ENCODE measurements at regions not wholly inside any gene's neighbourhood (a gene's known extent, or its start where the extent isn't known, plus 50 kb on each side); places are given as distances from the start of the nearest gene placed in this dataset.

DNA sequence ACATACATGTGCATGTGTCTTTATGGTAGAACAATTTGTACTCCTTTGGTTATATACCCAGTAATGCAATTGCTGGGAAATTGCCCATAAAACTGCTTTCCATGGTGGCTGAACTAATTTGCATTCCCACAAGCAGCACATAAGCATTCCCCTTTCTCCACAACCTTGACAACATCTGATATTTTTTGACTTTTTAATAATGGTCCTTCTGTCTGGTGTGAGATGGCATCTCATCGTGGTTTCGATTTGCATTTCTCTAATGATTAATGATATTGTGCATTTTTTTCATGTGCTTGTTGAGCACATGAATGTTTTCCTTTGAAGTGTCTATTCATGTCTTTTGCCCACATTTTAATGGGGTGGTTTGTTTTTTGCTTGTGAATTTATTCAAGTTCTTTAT, 166.0 kb downstream of the TMEM47 start:
- H3K27ac ChIP-seq (ENCODE audit: low read depth, low read length): no peak overlapping the region
- FAIRE-seq: no peak
- no peaks in the 10 kb centered on the region for H3K36me3 Mint-ChIP-seq (ENCODE audit: low read depth, unreplicated experiment)

GRCh38 chrX:34487364-34487763, 169.7 kb downstream of the TMEM47 start:
- Histone ChIP-seq H3K36me3 (ENCODE audit: insufficient read depth, low read length) (no peaks in the 10 kb centered on the region), H3K79me2 (ENCODE audit: insufficient read depth, low read length) (no peaks in the 10 kb centered on the region), H3K9me3 (ENCODE audit: insufficient read depth, low read depth, low read length) (no peaks in the 10 kb centered on the region), H3K27ac (ENCODE audit: low read depth, low read length) (no peak overlapping the region), H3K4me3 (ENCODE audit: insufficient read depth, low read depth, low read length) (no peak overlapping the region), H3K9ac (ENCODE audit: low read length) (no peak overlapping the region), H3K4me1 (ENCODE audit: insufficient read depth, low read length) (no peaks in the 10 kb centered on the region), H3K27me3 (ENCODE audit: insufficient read depth, low read length) (no peaks in the 10 kb centered on the region), H4K20me1 (ENCODE audit: insufficient read depth, low read length) (no peaks in the 10 kb centered on the region), H2AFZ (ENCODE audit: low read depth, low read length) (no peak overlapping the region), H3K4me2 (ENCODE audit: low read length) (no peak overlapping the region)
- no peaks in the 10 kb centered on the region for H3K4me1 Mint-ChIP-seq (ENCODE audit: low read depth, unreplicated experiment)
- no peaks in the 10 kb centered on the region for H3K27me3 Mint-ChIP-seq (ENCODE audit: low read depth, unreplicated experiment)
- no peak for DNase-seq (ENCODE audit: low read depth)
- H3K27ac Mint-ChIP-seq (ENCODE audit: unreplicated experiment): no peak overlapping the region
- peak; percentile 80 for FAIRE-seq
- no peaks in the 10 kb centered on the region for H3K36me3 Mint-ChIP-seq (ENCODE audit: low read depth, unreplicated experiment)
- H3K9me3 Mint-ChIP-seq (ENCODE audit: unreplicated experiment): no peaks in the 10 kb centered on the region
- H3K4me3 Mint-ChIP-seq (ENCODE audit: unreplicated experiment): no peak overlapping the region
- TF ChIP-seq EZH2 (IDR thresholded peaks at IDR 0.05; ENCODE audit: insufficient read depth, low read length): no peak
- TF ChIP-seq CTCF (IDR thresholded peaks at IDR 0.05; ENCODE audit: insufficient read depth, low read depth, low read length): no peak

More for the DNA sequence above, 166.0 kb downstream of the TMEM47 start:
- no peaks in the 10 kb centered on the region for H4K20me1 ChIP-seq (ENCODE audit: insufficient read depth, low read length)
- Mint-ChIP-seq H3K4me1 (ENCODE audit: low read depth, unreplicated experiment) (no peaks in the 10 kb centered on the region), H3K4me3 (ENCODE audit: unreplicated experiment) (no peak overlapping the region), H3K9me3 (ENCODE audit: unreplicated experiment) (no peaks in the 10 kb centered on the region), H3K27me3 (ENCODE audit: low read depth, unreplicated experiment) (no peaks in the 10 kb centered on the region), H3K27ac (ENCODE audit: unreplicated experiment) (no peak overlapping the region)
- H2AFZ ChIP-seq (ENCODE audit: low read depth, low read length): no peak overlapping the region
- H3K36me3 ChIP-seq (ENCODE audit: insufficient read depth, low read length): no peaks in the 10 kb centered on the region
- no peak overlapping the region for H3K4me2 ChIP-seq (ENCODE audit: low read length)
- no peaks in the 10 kb centered on the region for H3K27me3 ChIP-seq (ENCODE audit: insufficient read depth, low read length)
- no peaks in the 10 kb centered on the region for H3K4me1 ChIP-seq (ENCODE audit: insufficient read depth, low read length)
- TF ChIP-seq EZH2 (IDR thresholded peaks at IDR 0.05; ENCODE audit: insufficient read depth, low read length): no peak
- TF ChIP-seq CTCF (IDR thresholded peaks at IDR 0.05; ENCODE audit: insufficient read depth, low read depth, low read length): no peak
- H3K9me3 ChIP-seq (ENCODE audit: insufficient read depth, low read depth, low read length): no peaks in the 10 kb centered on the region
- no peaks in the 10 kb centered on the region for H3K79me2 ChIP-seq (ENCODE audit: insufficient read depth, low read length)
- no peak overlapping the region for H3K4me3 ChIP-seq (ENCODE audit: insufficient read depth, low read depth, low read length)
- no peak overlapping the region for H3K9ac ChIP-seq (ENCODE audit: low read length)
- DNase-seq (ENCODE audit: low read depth): no peak

DNA sequence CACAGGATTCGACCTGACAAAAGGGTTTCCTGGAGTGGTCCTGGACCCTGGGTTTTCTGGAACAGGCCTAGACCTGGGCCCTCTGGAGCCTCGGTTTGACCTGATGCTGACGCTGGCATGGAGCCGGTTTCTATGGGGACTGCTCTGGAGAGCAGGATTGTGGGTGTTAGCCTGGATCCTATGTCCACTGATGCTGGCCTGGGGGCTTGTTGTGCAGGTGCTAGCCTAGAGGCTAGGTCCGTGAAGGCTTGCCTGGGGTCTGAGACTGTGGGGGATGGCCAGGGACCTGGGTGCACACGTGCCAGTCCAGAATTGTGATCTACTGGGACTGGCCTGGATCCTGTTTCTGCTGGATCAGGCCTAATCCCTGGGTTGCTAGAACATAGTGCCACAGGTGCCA, 173.1 kb downstream of the TMEM47 start:
- DNase-seq (ENCODE audit: low read depth) (no peak), FAIRE-seq (no peak)
- Mint-ChIP-seq H3K27ac (ENCODE audit: unreplicated experiment) (no peak overlapping the region), H3K4me1 (ENCODE audit: low read depth, unreplicated experiment) (no peaks in the 10 kb centered on the region), H3K27me3 (ENCODE audit: low read depth, unreplicated experiment) (peaks cover 2% of the 10 kb centered on the region), H3K9me3 (ENCODE audit: unreplicated experiment) (no peaks in the 10 kb centered on the region), H3K36me3 (ENCODE audit: low read depth, unreplicated experiment) (no peaks in the 10 kb centered on the region), H3K4me3 (ENCODE audit: unreplicated experiment) (no peak overlapping the region)
- Histone ChIP-seq H3K4me2 (ENCODE audit: low read length) (no peak overlapping the region), H3K27ac (ENCODE audit: low read depth, low read length) (no peak overlapping the region), H4K20me1 (ENCODE audit: insufficient read depth, low read length) (no peaks in the 10 kb centered on the region), H3K4me3 (ENCODE audit: insufficient read depth, low read depth, low read length) (no peak overlapping the region), H2AFZ (ENCODE audit: low read depth, low read length) (no peak overlapping the region), H3K79me2 (ENCODE audit: insufficient read depth, low read length) (no peaks in the 10 kb centered on the region), H3K9ac (ENCODE audit: low read length) (no peak overlapping the region), H3K9me3 (ENCODE audit: insufficient read depth, low read depth, low read length) (no peaks in the 10 kb centered on the region), H3K27me3 (ENCODE audit: insufficient read depth, low read length) (no peaks in the 10 kb centered on the region), H3K36me3 (ENCODE audit: insufficient read depth, low read length) (no peaks in the 10 kb centered on the region), H3K4me1 (ENCODE audit: insufficient read depth, low read length) (no peaks in the 10 kb centered on the region)
- TF ChIP-seq EZH2 (IDR thresholded peaks at IDR 0.05; ENCODE audit: insufficient read depth, low read length) (no peak), CTCF (IDR thresholded peaks at IDR 0.05; ENCODE audit: insufficient read depth, low read depth, low read length) (no peak)
